HL-60 (cell line): ENCODE measurements at regions not wholly inside any gene's neighbourhood (a gene's known extent, or its start where the extent isn't known, plus 50 kb on each side); places are given as distances from the start of the nearest gene placed in this dataset.

Experiments
- GABPA ChIP-seq: IDR thresholded peaks from 2 replicates; pipeline ENCODE4 v1.6.1; 2012; ENCODE audit warnings: low read depth
- POLR2AphosphoS5 ChIP-seq: IDR thresholded peaks from 2 replicates; pipeline ENCODE4 v1.6.1; 2012; ENCODE audit warnings: low read depth
- SPI1 ChIP-seq: IDR thresholded peaks from 2 replicates; pipeline ENCODE4 v1.6.1; 2012; ENCODE audit warnings: low read depth, mild to moderate bottlenecking, borderline replicate concordance
- TF ChIP-seq, protein P1 (sequence below): IDR thresholded peaks from 2 replicates; pipeline ENCODE4 v1.6.1; 2012; ENCODE audit warnings: low read depth; ENCODE audit not compliant: insufficient replicate concordance
- TF ChIP-seq, protein P2 (sequence below): IDR thresholded peaks from one replicate; pipeline ENCODE4 v1.5.1; 2011; ENCODE audit warnings: low read length, control low read depth, inconsistent platforms; ENCODE audit not compliant: insufficient read depth

- TF ChIP-seq, protein P1, sequence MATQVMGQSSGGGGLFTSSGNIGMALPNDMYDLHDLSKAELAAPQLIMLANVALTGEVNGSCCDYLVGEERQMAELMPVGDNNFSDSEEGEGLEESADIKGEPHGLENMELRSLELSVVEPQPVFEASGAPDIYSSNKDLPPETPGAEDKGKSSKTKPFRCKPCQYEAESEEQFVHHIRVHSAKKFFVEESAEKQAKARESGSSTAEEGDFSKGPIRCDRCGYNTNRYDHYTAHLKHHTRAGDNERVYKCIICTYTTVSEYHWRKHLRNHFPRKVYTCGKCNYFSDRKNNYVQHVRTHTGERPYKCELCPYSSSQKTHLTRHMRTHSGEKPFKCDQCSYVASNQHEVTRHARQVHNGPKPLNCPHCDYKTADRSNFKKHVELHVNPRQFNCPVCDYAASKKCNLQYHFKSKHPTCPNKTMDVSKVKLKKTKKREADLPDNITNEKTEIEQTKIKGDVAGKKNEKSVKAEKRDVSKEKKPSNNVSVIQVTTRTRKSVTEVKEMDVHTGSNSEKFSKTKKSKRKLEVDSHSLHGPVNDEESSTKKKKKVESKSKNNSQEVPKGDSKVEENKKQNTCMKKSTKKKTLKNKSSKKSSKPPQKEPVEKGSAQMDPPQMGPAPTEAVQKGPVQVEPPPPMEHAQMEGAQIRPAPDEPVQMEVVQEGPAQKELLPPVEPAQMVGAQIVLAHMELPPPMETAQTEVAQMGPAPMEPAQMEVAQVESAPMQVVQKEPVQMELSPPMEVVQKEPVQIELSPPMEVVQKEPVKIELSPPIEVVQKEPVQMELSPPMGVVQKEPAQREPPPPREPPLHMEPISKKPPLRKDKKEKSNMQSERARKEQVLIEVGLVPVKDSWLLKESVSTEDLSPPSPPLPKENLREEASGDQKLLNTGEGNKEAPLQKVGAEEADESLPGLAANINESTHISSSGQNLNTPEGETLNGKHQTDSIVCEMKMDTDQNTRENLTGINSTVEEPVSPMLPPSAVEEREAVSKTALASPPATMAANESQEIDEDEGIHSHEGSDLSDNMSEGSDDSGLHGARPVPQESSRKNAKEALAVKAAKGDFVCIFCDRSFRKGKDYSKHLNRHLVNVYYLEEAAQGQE = no peak
- TF ChIP-seq, protein P2, sequence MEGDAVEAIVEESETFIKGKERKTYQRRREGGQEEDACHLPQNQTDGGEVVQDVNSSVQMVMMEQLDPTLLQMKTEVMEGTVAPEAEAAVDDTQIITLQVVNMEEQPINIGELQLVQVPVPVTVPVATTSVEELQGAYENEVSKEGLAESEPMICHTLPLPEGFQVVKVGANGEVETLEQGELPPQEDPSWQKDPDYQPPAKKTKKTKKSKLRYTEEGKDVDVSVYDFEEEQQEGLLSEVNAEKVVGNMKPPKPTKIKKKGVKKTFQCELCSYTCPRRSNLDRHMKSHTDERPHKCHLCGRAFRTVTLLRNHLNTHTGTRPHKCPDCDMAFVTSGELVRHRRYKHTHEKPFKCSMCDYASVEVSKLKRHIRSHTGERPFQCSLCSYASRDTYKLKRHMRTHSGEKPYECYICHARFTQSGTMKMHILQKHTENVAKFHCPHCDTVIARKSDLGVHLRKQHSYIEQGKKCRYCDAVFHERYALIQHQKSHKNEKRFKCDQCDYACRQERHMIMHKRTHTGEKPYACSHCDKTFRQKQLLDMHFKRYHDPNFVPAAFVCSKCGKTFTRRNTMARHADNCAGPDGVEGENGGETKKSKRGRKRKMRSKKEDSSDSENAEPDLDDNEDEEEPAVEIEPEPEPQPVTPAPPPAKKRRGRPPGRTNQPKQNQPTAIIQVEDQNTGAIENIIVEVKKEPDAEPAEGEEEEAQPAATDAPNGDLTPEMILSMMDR = no peak
- no peak for TF ChIP-seq SPI1
- no peak for TF ChIP-seq POLR2AphosphoS5
- TF ChIP-seq GABPA = no peak
Measured at GRCh38 chr10:2414562-2414961, 652.8 kb upstream of the PFKP start.
